Lower lobe of right lung (tissue), 2 donors: ENCODE measurements at regions not wholly inside any gene's neighbourhood (a gene's known extent, or its start where the extent isn't known, plus 50 kb on each side); places are given as distances from the start of the nearest gene placed in this dataset.

Source experiments
- ATAC-seq, 2 donors: fragments of 200-7000 bp; cut with Tn5 transposase; one replicate each; pipeline ENCODE4 v1.9.1; 2020 to 2022; ENCODE audit warnings: mild to moderate bottlenecking in 2 of 2, moderate library complexity in 2 of 2
- DNase-seq: peaks from one replicate; pipeline ENCODE4 v3.0.0-alpha.2; 2020
- H3K27ac ChIP-seq: fragments of 200-600 bp; one replicate; pipeline ENCODE4 v1.8.0; 2022
- H3K27me3 ChIP-seq: fragments of 200-600 bp; one replicate; pipeline ENCODE4 v1.8.0; 2022; ENCODE audit warnings: low read depth
- H3K36me3 ChIP-seq: fragments of 200-600 bp; one replicate; pipeline ENCODE4 v1.8.0; 2022; ENCODE audit warnings: mild to moderate bottlenecking
- H3K4me1 ChIP-seq: fragments of 200-600 bp; one replicate; pipeline ENCODE4 v1.8.0; 2022
- H3K4me3 ChIP-seq: fragments of 200-600 bp; one replicate; pipeline ENCODE4 v1.8.0; 2022; ENCODE audit warnings: mild to moderate bottlenecking
- H3K9me3 ChIP-seq: fragments of 200-600 bp; one replicate; pipeline ENCODE4 v1.8.0; 2022
- CTCF ChIP-seq: fragments of 200-600 bp; IDR thresholded peaks from one replicate; pipeline ENCODE4 v1.8.0; 2022; ENCODE audit warnings: antibody characterized with exemption, mild to moderate bottlenecking
- intact Hi-C: fragments of 100-400 bp; cut with DNase I; formaldehyde crosslinking; loops from one replicate; pipeline ENCODE4 v1.11.0; 2022
- donor health status: DM: no; HTN: yes; CAD: no; lungs with severe emphysema.

GRCh38 chr20:54706581-54706980 is 231.2 kb downstream of the DOK5 start:
- Histone ChIP-seq H3K9me3 (no peaks in the 10 kb centered on the region), H3K4me1 (no peaks in the 10 kb centered on the region), H3K36me3 (no peaks in the 10 kb centered on the region), H3K27ac (no peak overlapping the region), H3K4me3 (no peak overlapping the region), H3K27me3 (no peaks in the 10 kb centered on the region)
- ATAC-seq (no peak), DNase-seq (no peak)
- intact Hi-C loops, result no loop called here
- no peak for TF ChIP-seq CTCF

DNA sequence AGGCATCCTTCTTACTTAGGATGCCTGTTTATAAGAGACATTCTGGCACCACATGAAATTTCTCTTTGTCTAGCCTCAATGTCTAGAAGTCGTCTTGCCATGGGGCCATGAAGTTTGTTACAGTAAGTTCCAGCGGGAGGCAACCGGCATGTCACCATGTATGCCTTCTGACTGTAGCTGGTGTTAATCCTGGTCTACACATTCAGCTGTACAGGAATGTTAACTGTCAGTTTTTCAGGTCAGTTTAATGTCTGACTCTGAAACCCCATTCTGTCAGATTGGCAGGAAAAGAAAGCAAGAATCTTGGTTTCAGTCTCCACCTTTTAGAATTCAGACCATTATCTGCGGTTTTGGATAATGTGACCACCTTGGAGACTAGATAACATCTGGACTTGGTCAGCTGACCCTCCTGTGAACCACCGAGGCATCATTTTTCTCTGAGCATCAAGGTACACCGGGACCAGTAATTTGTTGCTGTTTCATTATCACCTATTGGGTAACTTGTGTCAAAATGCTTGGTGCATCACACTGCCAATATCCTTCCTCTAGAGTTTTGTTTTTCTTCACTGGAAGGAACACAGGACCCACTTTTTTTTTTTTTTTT is 228.7 kb downstream of the DOK5 start:
- TF ChIP-seq CTCF, result no peak
- Histone ChIP-seq H3K27ac (no peak overlapping the region), H3K4me3 (no peak overlapping the region), H3K9me3 (no peaks in the 10 kb centered on the region), H3K27me3 (no peaks in the 10 kb centered on the region), H3K36me3 (no peaks in the 10 kb centered on the region), H3K4me1 (no peaks in the 10 kb centered on the region)
- intact Hi-C loops, result no loop called here
- ATAC-seq (no peak), DNase-seq (no peak)
